HL-60/S4 treated with phorbol 12-myristate 13-acetate at 8.2 ng/mL for 4 days and 3 days (cell line): ENCODE measurements at regions not wholly inside any gene's neighbourhood (a gene's known extent, or its start where the extent isn't known, plus 50 kb on each side); places are given as distances from the start of the nearest gene placed in this dataset.
"Not testable (repeated sequence)": the region's sequence is repeated elsewhere in the genome, so short reads cannot be mapped to it uniquely, and the experiment has no call there.

Source experiments
- in situ Hi-C: fragments of 300-500 bp; cut with MboI; formaldehyde crosslinking; loops from 2 replicates; pipeline ENCODE4 v1.15.0; 2022; ENCODE audit warnings: low sequenced_read_pairs

DNA sequence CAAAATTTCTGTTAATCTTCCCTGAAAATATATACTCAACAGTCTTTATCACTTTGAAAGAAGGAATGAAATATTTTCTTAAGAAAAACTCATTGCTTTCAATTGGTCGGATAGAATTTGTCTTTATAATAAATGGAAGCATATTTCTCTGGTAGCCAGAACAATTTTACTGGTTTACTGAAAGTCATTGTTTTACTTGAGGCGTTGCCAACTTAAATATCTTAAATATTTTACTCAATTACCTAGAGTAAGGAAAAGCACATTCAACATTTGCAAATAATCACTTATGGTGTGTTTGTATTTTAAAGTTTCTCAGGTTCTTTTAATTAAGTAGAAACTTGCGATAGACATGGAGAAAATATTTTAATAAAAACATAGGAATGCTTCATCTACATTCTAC lies 1181.7 kb downstream of the EFNA5 start:
- in situ Hi-C loops: no loop called here

DNA sequence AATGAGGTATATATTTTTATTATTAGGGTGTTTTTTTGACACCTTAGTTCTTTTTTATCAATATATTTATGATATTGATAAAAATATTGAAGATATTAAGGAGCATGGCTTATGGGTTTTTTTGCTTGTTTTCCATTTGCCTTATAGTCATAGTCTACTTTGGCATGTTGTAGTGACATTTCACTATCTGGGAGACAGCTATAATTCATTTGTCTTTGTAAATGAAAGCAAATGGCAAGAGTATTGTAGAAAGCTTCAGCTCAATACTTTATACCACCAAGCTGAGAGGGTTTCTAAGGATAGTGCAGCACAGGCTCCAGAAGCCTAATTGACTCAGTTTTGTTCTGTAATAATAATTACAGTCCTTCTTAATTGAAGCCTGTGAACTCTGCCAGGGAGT lies 1182.3 kb downstream of the EFNA5 start:
- in situ Hi-C loops: no loop called here

DNA sequence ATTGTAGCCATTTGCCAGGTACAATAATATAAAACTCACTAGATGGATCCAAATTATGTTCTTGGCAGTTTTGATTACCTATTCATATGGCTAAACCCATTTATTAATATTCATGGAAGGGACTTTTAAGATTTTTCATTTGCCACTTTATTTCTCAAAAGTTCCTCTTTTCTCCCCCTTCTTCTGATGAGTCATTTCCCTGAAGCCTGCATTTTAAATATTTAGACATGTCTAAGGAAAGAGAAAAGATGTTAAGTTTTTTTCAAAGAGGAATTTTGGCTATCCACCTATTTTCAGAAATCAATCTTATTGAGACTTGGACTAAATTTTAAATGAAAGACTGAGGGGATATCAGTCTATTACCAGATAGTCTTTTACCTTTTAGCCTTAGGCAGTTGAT lies 1189.4 kb downstream of the EFNA5 start:
- in situ Hi-C loops: no loop called here

DNA sequence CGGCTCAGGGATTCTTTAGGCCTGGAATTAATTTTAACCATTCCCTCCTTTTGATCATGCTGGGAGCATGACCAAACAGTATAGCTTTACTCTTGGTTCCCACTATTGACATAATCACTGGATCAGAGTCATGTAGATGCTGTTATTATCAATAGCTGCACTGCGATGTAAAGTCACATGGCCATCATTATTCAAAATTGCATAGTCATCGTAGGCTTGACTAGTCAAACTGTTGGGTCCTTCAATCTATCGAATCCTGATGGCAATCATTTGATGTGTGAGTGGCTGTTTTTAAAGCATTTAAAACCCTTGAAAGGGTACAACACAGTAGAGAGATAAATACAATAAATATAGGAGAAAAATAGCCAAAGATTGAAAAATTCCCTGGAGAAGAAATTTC lies 1194.1 kb downstream of the EFNA5 start:
- in situ Hi-C loops: no loop called here

DNA sequence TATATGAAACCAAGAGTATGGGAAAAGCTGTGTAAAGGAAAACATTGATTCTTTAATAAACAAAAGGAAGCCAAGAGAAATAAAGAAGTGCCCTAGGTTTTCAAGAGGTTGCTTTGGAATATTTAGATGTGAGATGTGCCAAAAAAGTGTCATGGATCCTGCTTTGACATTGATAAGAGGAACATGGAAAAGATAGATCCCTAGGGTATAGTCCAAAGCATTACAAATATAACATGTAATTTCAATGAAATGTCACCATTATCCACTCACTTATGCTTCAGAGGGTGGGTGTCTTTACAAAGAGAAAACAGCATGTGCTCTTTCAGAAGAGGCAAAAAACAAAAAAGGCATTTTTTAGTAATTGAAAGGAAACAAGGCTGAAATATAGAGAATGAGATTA lies 1196.7 kb downstream of the EFNA5 start:
- in situ Hi-C loops: no loop called here

DNA sequence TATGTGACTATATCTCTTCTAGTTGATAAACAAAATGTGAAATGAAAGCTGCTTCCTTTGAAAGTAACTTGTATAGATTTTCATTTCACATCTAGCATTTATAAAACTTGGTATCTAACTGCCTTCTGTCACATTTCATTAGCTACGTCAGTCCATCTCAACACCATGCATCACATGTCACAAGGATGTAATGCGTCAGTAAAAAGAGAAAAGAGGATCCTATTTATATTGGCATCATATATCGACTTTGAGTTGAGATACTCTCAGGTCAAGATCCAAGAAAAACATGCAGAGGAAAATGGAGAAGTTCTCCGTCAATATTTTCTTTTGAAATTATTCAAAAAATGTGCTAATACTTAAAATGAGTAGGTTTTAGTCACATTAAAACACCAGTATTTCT lies 1211.2 kb downstream of the EFNA5 start:
- in situ Hi-C loops: no loop called here

DNA sequence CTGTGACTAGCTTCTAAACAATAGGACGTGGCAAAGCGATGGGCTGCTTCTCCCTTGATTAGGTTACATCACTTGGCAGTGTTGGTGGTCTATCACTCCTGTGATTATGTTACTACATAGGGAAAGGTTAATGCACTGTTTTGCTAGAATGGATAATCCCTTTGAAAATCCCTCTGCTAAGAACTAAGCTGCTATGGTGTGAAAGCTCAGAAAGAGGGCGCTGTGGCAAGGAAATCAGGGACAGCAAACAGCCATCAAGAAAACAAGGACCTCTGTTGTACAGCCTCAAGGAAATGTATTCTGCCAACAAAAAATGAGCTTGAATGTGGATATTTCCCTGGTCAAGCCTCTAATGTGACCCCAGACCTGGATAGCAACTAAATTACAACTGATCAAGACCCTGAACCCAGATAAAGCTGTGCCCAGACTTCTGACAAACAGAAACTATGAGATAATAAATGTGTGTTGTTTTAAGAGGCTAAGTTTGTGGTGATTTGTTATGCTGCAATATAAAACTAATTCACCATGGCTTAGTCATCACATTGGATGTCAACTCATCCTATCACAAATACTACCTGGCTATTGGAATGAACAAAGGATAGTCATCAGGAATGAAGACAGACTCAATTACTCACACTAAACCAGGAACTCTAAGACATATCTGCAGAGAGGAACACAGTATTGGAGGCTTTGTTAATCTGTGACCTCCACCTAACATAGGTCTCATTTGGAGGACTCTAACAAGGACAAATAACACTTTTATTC lies 1215.9 kb downstream of the EFNA5 start:
- in situ Hi-C loops: no loop called here

DNA sequence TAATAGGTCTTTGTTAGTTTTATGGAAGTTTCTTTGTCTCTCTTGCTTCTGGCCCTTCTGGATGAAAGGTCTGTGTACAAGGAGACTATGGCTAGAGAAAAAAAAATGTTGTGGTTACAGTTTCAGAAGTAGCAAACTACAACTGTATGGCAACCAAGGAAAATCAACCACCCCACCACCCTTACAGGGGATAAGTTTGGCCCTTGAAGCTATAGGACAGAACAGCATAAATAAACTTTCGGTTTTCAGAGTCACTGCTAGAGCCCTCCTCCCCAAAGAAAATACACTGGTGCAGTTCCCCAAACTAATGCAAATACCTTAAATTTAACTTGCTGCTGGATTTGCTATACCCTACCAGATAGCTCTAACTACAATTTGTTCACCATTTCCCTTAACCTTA lies 1216.7 kb downstream of the EFNA5 start:
- in situ Hi-C loops: no loop called here

DNA sequence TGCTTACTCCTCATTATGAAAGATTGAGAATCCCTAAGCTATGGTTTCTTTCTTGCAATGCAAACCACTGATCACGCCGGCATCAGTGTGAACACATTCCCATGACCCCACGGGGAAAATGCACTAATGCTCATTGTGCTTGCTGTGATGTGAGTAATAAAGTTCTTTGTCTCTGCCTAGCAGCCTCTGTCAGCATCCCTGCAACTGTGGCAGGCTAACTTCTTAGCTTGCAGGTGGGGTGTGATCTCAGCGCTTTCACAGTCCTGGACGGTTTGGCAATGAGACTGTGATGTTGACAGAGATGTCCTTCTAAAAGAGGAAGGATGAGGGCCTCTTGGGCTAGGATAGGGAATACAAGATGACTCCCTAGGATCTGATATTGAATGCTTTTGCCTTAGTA lies 1218.7 kb downstream of the EFNA5 start:
- in situ Hi-C loops: no loop called here

DNA sequence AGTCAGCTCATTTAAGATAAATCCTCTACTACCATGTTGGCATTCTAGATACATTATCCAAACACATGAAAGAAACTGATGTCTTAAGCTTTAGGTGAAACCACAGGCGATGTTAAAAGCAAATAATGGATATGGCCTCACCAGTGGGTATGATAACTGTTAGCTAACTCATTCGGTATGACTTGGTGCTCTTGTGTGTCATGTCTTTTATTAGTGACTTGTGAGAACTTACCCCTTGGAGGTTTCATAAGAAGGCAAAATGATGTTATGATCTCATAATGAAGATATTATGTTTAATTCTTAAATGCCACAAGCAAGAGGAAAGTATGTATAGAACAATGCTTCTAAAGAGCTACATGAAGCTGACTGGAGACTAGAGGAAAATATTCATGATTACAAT lies 1227.0 kb downstream of the EFNA5 start:
- in situ Hi-C loops: no loop called here

DNA sequence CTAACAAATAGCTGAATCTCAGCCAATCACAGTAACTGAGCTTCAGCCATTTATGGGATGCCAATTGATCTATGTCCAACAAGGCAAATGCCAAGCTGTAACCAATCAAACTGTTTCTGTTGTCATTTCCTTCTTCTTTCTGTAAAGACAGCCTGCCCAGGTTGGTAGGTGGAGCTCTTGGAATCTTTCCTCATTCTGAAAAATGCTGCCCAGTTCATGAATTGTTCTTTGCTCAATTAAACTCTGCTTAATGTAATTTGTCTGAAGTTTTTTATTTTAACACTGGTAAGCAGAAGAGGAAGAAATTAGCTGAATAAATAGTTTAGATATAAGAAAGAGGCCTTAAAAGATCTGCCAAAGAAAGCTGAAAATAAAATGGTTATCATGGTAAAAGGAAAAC lies 1235.6 kb downstream of the EFNA5 start:
- in situ Hi-C loops: no loop called here

DNA sequence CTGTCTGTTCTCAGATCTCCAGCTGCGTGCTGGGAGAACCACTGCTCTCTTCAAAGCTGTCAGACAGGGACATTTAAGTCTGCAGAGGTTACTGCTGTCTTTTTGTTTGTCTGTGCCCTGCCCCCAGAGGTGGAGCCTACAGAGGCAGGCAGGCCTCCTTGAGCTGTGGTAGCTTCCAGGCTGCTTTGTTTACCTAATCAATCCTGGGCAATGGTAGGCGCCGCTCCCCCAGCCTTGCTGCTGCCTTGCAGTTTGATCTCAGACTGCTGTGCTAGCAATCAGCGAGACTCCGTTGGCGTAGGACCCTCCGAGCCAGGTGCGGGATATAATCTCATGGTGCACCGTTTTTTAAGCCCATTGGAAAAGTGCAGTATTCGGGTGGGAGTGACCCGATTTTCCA lies 1240.0 kb downstream of the EFNA5 start:
- in situ Hi-C loops: not testable (repeated sequence)

DNA sequence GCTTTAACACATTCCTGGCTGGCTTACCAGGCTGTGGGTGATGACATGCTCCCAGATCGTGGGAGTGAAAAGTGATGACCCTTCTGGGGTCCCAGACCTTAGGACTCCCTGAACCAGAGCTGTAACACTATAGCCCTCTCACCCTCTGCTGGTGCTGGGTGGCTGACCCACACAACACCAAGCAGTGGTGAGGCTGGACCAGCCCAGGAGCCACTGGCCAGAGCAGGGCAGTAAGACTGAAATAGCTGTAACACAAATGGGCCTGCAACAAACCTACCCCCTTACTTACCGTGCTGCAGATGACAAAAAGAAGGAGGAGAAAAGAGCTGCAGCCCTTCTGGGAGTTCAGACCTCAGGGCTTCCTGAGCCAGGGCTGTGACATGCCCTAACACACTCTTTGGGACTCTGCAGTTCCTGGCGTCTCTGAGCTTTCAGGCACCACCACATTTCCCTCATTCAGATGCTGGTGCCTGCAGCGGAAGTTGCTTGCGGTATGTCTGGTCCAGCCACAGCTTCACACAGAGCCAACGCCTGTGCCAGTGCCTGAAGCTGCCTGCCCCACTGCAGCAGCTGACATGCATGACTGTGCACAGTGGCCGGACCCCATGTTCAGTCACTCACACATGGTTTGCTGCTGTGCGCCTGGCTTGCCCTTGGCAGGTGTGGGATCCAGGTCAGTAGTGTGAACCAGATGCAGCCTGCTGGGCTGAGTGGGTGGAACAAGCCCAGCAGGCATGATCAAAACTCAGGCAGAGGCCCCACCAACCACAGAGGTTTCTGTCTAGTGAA lies 1247.4 kb downstream of the EFNA5 start:
- in situ Hi-C loops: no loop called here

DNA sequence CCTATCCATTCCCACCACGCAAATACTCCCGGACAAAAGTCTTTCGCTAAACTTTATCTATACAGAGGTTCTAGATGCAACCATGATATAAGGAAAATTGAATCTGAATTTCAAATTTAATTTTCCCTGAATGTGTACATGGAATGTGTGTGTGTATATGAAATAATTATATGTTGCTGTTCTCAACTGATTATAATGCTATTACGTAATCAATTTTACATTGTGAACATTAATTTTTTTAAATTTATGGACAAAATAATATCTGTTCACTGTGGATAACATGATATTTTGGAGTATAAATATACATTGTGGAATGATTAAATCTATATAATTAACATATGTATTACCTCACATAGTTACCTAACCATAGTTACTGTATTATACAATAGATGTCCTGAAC lies 1250.6 kb downstream of the EFNA5 start:
- in situ Hi-C loops: no loop called here

DNA sequence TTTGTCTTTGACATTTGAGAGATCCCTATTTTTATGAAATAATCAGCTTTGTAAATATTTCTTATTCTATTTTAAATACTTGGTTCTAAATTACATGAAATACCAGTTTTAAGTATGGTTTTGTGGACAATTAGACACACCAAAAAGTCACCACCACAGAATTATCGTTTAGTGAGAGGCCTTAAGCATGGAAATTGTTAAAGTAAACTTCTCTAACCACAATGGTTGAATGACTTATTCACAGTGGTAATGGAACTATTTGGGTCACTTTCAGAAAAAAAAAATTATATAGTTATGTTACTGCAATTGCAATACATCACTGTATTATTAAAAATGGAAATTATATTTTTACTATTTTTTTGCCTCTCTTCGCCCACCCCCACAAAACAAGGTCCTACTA lies 1252.5 kb downstream of the EFNA5 start:
- in situ Hi-C loops: no loop called here

DNA sequence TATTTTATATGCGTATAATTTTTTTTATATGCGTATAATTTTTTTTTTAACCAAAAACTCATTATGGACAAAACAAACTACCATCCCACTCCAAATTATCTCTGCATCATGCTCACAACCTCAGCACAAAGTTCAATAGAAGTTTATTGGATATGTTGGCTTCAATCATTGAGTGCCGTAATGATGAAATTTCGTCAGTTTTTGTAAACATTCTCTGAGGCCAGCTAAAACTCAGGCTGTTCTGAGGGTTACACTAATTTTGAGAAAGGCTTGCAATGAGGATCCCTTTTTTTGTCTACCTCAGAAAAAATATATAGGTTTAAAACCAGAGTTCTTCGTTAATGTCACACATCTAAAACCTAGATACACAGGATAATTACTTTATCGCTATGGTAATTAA lies 1253.2 kb downstream of the EFNA5 start:
- in situ Hi-C loops: no loop called here

DNA sequence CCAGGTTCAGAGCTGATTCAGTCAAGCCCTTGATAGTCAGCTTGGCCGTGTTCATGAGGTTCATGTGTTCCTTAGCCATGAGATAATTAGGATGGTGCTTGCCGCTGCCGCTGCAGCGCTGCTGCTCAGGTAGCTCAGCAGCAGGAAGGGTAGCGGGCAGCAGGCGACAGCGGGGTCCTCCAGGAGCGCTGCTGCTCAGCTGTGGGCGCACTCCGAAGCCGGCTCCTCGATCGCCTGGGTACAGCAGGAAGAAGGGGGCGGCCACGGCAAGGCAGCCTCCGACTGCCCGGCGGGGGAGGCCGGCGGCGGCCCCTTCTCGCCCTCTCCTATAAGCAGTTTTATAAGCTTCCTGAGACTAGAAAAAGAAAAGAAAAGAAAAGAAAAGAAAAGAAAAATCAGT lies 1253.6 kb downstream of the EFNA5 start:
- in situ Hi-C loops: no loop called here

DNA sequence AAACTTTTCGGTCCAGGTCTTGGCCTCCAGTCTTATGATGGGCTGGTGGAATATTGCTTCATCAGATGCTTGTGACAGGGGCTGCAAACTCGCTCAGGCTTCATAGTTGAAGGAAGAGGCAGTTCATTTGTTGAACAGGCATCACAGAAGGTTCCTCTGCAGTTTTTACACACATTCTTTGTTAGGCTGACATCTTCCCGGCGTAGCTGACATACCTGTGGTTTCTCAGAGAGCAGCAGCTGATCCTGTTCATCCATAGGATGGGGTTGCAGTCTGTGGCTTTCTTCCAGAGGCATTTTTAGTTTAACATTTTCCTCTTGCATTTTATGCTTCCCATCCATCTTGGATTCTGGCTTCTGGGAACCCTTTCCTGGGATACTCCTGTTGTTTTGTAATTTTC lies 1255.2 kb downstream of the EFNA5 start:
- in situ Hi-C loops: no loop called here

DNA sequence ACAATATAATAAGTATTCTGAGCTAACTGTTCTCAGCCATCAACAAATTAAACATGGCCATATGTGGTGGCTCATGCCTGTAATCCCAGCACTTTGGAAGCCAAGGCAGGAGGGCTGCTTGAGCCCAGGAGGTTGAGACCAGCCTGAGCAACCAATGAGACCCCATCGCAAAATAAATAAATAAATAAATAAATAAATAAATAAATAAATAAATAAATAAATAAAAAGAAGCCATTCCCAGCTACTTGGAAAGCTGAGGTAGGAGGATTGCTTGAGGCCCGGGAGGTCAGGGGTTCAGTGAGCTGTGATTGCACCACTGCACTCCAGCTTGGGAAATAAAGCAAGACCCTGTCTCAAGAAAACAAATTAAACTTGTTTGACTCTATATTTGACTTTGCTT lies 1256.4 kb downstream of the EFNA5 start:
- in situ Hi-C loops: no loop called here

DNA sequence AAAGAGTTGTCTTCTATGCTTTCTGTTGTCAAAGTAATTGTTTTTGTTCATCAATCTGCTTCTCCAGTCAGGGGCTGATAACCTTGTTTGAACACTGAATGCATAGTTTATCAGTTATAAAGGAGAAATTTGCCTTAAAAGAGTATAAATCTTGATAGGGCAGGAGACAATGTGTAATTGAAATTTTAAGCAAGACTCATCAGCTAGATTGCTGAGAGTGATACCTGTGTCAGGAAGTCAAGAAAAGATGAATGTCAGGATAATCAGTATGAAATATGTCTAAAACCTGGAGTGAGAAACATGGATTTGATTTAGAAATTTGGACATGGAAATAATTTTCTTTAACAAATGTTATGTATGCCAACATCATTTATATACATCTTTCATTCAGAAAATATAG lies 1258.1 kb downstream of the EFNA5 start:
- in situ Hi-C loops: no loop called here

DNA sequence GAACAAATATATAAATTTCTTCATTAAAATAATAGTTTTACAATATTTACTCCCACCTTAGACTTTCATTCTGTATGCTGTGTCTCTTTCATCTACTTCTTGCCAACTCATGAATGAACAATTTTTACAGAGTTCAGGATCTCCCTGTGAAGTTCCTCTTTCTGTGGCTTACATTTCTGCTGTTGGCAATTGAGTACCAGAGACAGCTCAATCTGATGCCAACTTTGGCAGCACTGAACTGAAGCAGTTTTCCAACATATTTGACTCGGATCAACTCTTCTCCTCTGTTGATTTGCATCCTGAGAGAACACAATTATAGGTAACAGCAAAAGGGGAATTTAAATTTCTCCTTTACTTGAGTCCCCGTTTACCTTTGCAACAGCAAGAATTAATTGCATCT lies 1262.2 kb downstream of the EFNA5 start:
- in situ Hi-C loops: no loop called here

DNA sequence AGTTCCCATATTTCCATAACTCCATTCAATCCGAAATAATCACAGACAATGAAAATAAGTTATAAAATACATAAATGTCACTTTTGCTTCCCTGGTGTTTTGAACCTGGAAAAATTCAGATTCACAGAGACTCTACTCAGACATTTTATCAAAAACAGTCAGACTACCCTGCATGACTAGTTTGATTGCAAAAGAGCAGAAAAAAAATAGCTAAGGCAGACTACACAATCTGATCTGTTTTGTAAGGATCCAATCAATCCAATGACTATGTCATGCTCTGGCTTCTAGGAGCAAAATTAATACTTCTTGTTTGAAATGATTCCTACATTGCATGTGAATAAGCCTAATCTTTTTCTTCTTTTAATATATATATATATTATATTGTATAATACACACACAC lies 1262.6 kb downstream of the EFNA5 start:
- in situ Hi-C loops: no loop called here

DNA sequence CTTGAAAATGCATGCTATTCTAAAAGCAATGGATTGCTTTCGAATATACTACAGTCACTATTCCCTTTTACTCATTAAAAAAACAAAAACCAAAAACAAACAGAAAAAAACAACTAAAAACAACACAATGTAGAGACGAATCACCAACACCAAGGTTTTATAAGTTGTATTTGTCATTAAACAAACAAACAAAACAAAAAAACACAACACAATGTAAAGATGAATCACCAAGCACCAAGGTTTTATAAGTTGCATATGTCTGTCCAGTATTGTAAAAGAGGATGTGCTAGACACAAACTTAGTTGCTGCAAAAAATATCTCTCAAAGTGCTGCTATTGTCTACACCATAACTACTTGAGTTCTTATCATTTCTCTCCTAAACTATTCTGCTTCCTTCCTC lies 1269.2 kb downstream of the EFNA5 start:
- in situ Hi-C loops: no loop called here
